H1 (cell line): ENCODE measurements at regions not wholly inside any gene's neighbourhood (a gene's known extent, or its start where the extent isn't known, plus 50 kb on each side); places are given as distances from the start of the nearest gene placed in this dataset.

Source experiments
- CTCF ChIA-PET: fragments of 300-600 bp; sonication (Branson Sonifier 250); formaldehyde crosslinking; loops from one replicate; lab custom pipeline; 2021; ENCODE audit not compliant: partially characterized antibody; lab: Charles Lee
- POLR2A ChIA-PET: fragments of 300-600 bp; sonication (Branson Sonifier 250); formaldehyde crosslinking; loops from one replicate; lab custom pipeline; 2021; ENCODE audit warnings: inconsistent platforms; ENCODE audit not compliant: partially characterized antibody; lab: Charles Lee
- DNase-seq, 2 experiments: peaks; one replicate each; pipeline versions ENCODE4 v3.0.0 to v3.0.0-alpha.2; 2010 to 2022; ENCODE audit warnings: low spot score in 2 of 2, low read depth in 1 of 2, mixed read lengths in 1 of 2
- FAIRE-seq: peaks from 2 replicates; lab custom pipeline; 2011; peaks lifted over from hg19 to GRCh38; lab: Jason Lieb, UNC
- H2AFZ ChIP-seq: 2 replicates; pipeline ENCODE4 v1.8.1; 2012; ENCODE audit warnings: low read length, inconsistent platforms
- H2AK5ac ChIP-seq: 2 replicates; pipeline ENCODE4 v1.6.1; 2013; ENCODE audit warnings: low read depth, low read length
- H2BK120ac ChIP-seq: replicated peaks from 2 replicates; pipeline ENCODE3; 2013; ENCODE audit warnings: low read depth, low read length, inconsistent platforms
- H2BK12ac ChIP-seq: 2 replicates; pipeline ENCODE4 v1.6.1; 2013; ENCODE audit warnings: low read depth, low read length
- H2BK15ac ChIP-seq: 2 replicates; pipeline ENCODE4 v1.6.1; 2013; ENCODE audit warnings: low read length
- H2BK20ac ChIP-seq: 2 replicates; pipeline ENCODE4 v1.6.1; 2013; ENCODE audit warnings: low read length
- H2BK5ac ChIP-seq: 2 replicates; pipeline ENCODE4 v1.6.1; 2013; ENCODE audit warnings: low read depth, low read length
- H3K14ac ChIP-seq: 2 replicates; pipeline ENCODE4 v1.6.1; 2013; ENCODE audit warnings: inconsistent platforms; ENCODE audit not compliant: insufficient read length
- H3K18ac ChIP-seq: 2 replicates; pipeline ENCODE4 v1.6.1; 2013; ENCODE audit warnings: low read length; ENCODE audit errors: extremely low read depth
- H3K23ac ChIP-seq: 2 replicates; pipeline ENCODE4 v1.6.1; 2013; ENCODE audit warnings: inconsistent platforms; ENCODE audit not compliant: insufficient read length
- H3K23me2 ChIP-seq: 2 replicates; pipeline ENCODE4 v1.6.1; 2013; ENCODE audit warnings: low read depth, low read length
- H3K27ac ChIP-seq: 2 replicates; pipeline ENCODE4 v1.6.1; 2011; ENCODE audit warnings: low read depth, low read length, inconsistent platforms
- H3K27me3 ChIP-seq, 4 experiments: replicated peaks in 1 of 4; 1 replicate in 1 of 4; 2 replicates in 3 of 4; pipeline versions ENCODE4 v1.6.1 to v1.8.1; 2011 to 2013; ENCODE audit warnings: low read length in 3 of 4, mild to moderate bottlenecking in 3 of 4, inconsistent platforms in 2 of 4, mixed read lengths in 2 of 4, moderate library complexity in 1 of 4; ENCODE audit not compliant: control insufficient read depth in 3 of 4, insufficient read depth in 3 of 4; ENCODE audit errors: extremely low read depth in 1 of 4
- H3K36me3 ChIP-seq, 4 experiments: 2 replicates each; pipeline versions ENCODE4 v1.6.1 to v1.8.1; 2011 to 2013; ENCODE audit warnings: mild to moderate bottlenecking in 4 of 4, low read length in 3 of 4, moderate library complexity in 2 of 4, control low read depth in 1 of 4, inconsistent platforms in 1 of 4; ENCODE audit not compliant: insufficient read depth in 4 of 4, control insufficient read depth in 2 of 4
- H3K4ac ChIP-seq: replicated peaks from 2 replicates; pipeline ENCODE3; 2013; ENCODE audit warnings: low read length, low read depth, mixed read lengths, inconsistent platforms; ENCODE audit not compliant: insufficient read length
- H3K4me1 ChIP-seq, 4 experiments: replicated peaks in 1 of 4; 1 replicate in 1 of 4; 2 replicates in 3 of 4; pipeline versions ENCODE4 v1.6.1 to v1.8.1; 2011 to 2013; ENCODE audit warnings: low read length in 3 of 4, inconsistent platforms in 2 of 4, mixed read lengths in 1 of 4; ENCODE audit not compliant: insufficient read depth in 4 of 4, control insufficient read depth in 3 of 4
- H3K4me2 ChIP-seq, 2 experiments: 2 replicates each; pipeline versions ENCODE4 v1.6.1 to v1.8.1; 2011 to 2013; ENCODE audit warnings: low read depth in 2 of 2, low read length in 2 of 2, control low read depth in 1 of 2, inconsistent platforms in 1 of 2, mild to moderate bottlenecking in 1 of 2; ENCODE audit not compliant: insufficient read depth in 1 of 2
- H3K4me3 ChIP-seq, 4 experiments: fragments of 200-600, 300-600 bp in 1 of 4; sonication (generic), shearing (Covaris generic), sonication (Bioruptor Twin) in 1 of 4; 2 replicates each; pipeline versions ENCODE4 v1.5.1 to v1.8.1; 2011 to 2016; ENCODE audit warnings: low read length in 4 of 4, low read depth in 3 of 4, control low read depth in 2 of 4, inconsistent platforms in 2 of 4, mild to moderate bottlenecking in 2 of 4, mixed read lengths in 1 of 4, moderate library complexity in 1 of 4; ENCODE audit not compliant: insufficient read depth in 2 of 4; ENCODE audit errors: extremely low read depth in 1 of 4
- H3K56ac ChIP-seq: replicated peaks from 2 replicates; pipeline ENCODE3; 2013; ENCODE audit warnings: low read depth, mild to moderate bottlenecking, mixed read lengths, low read length, inconsistent platforms; ENCODE audit not compliant: insufficient read length
- H3K79me1 ChIP-seq: 2 replicates; pipeline ENCODE4 v1.6.1; 2013; ENCODE audit warnings: low read depth, low read length, control low read depth
- H3K79me2 ChIP-seq, 2 experiments: 2 replicates each; pipeline versions ENCODE4 v1.6.1 to v1.8.1; 2012 to 2013; ENCODE audit warnings: low read length in 2 of 2, mild to moderate bottlenecking in 2 of 2, inconsistent platforms in 1 of 2; ENCODE audit not compliant: insufficient read depth in 2 of 2, control insufficient read depth in 1 of 2
- H3K9ac ChIP-seq, 4 experiments: replicated peaks in 1 of 4; 1 replicate in 1 of 4; 2 replicates in 3 of 4; pipeline versions ENCODE4 v1.6.1 to v1.8.1; 2011 to 2013; ENCODE audit warnings: low read depth in 3 of 4, low read length in 3 of 4, control low read depth in 2 of 4, mild to moderate bottlenecking in 2 of 4, moderate library complexity in 2 of 4, inconsistent platforms in 1 of 4; ENCODE audit errors: extremely low read depth in 1 of 4
- H3K9me3 ChIP-seq, 2 experiments: 2 replicates each; pipeline versions ENCODE4 v1.6.1 to v1.8.1; 2012 to 2013; ENCODE audit warnings: mild to moderate bottlenecking in 2 of 2, moderate library complexity in 2 of 2, control low read depth in 1 of 2, inconsistent platforms in 1 of 2, low read depth in 1 of 2, low read length in 1 of 2, mixed read lengths in 1 of 2; ENCODE audit not compliant: insufficient read depth in 2 of 2
- H4K20me1 ChIP-seq, 2 experiments: replicated peaks in 1 of 2; 2 replicates each; pipeline versions ENCODE3 to v1.8.1; 2011 to 2013; ENCODE audit warnings: inconsistent platforms in 2 of 2, low read length in 2 of 2, mild to moderate bottlenecking in 1 of 2; ENCODE audit not compliant: insufficient read depth in 2 of 2, control insufficient read depth in 1 of 2
- H4K5ac ChIP-seq: 2 replicates; pipeline ENCODE4 v1.6.1; 2013; ENCODE audit warnings: low read length, low read depth, mixed read lengths, inconsistent platforms; ENCODE audit not compliant: insufficient read length
- H4K8ac ChIP-seq: 2 replicates; pipeline ENCODE4 v1.8.0; 2013; ENCODE audit warnings: mild to moderate bottlenecking, moderate library complexity, low read length, inconsistent platforms; ENCODE audit not compliant: insufficient read depth; ENCODE audit errors: extremely low read depth
- H4K91ac ChIP-seq: replicated peaks from 2 replicates; pipeline ENCODE3; 2013; ENCODE audit warnings: low read length, mixed read lengths, inconsistent platforms; ENCODE audit not compliant: insufficient read length
- CBX8 ChIP-seq: fragments of 300-800, 300-1000 bp; sonication (generic); IDR thresholded peaks from 2 replicates; pipeline ENCODE4 v1.7.1; 2016; ENCODE audit warnings: low read depth, low read length, borderline replicate concordance
- EZH2 ChIP-seq: fragments of 200-600 bp; sonication (generic); IDR thresholded peaks from 2 replicates; pipeline ENCODE4 v1.7.1; 2012; ENCODE audit warnings: low read depth, mild to moderate bottlenecking, moderate library complexity, low read length, inconsistent platforms; ENCODE audit not compliant: severe bottlenecking
- SIN3A ChIP-seq, 2 experiments: IDR thresholded peaks in 1 of 2; conservative IDR thresholded peaks in 1 of 2; 2 replicates each; pipeline ENCODE4 v1.6.1; 2011 to 2012; ENCODE audit warnings: low read length in 2 of 2, improper control_type of control experiment in 1 of 2, low read depth in 1 of 2, mild to moderate bottlenecking in 1 of 2
- SIRT6 ChIP-seq: IDR thresholded peaks from one replicate; pipeline ENCODE4 v1.7.1; 2012; ENCODE audit warnings: low read length, inconsistent platforms
- TEAD4 ChIP-seq: IDR thresholded peaks from 2 replicates; pipeline ENCODE4 v1.6.1; 2012; ENCODE audit warnings: low read depth, low read length, inconsistent platforms, mixed read lengths
- ZNF274 ChIP-seq: IDR thresholded peaks from 2 replicates; pipeline ENCODE4 v1.7.0; 2012; ENCODE audit warnings: low read length, borderline replicate concordance; ENCODE audit errors: extremely low read depth
- WGBS, 2 experiments: shearing (Covaris generic) in 1 of 2; methylation state at CpG; one replicate each; pipeline versions ENCODE4 v1.1.6 to v1.1.7; 2013 to 2015; ENCODE audit warnings: low lambda C conversion rate in 2 of 2, mixed read lengths in 2 of 2, inconsistent platforms in 1 of 2, low coverage in 1 of 2, missing lambda C conversion rate in 1 of 2; ENCODE audit not compliant: insufficient replicate concordance in 2 of 2, insufficient coverage in 1 of 2, insufficient read length in 1 of 2; ENCODE audit errors: extremely low coverage in 1 of 2, missing lambda C conversion rate in 1 of 2; 5-methylcytosine and 5-hydroxymethylcytosine counted together

GRCh38 chr7:132697003-132697402, 120.7 kb upstream of the PLXNA4 start:
- H3K4me2 ChIP-seq = no peak overlapping the region
- no peaks in the 10 kb centered on the region for H3K23me2 ChIP-seq
- H2BK12ac ChIP-seq = no peak overlapping the region
- H4K8ac ChIP-seq = no peak overlapping the region
- no peak for TF ChIP-seq TEAD4
- TF ChIP-seq SIRT6 = no peak
- TF ChIP-seq CBX8 = no peak
- no peak for TF ChIP-seq ZNF274
- no peak for TF ChIP-seq EZH2
- TF ChIP-seq SIN3A (conservative IDR thresholded peaks at IDR 0.05 in 1 of 2, IDR thresholded peaks at IDR 0.05 in 1 of 2; ENCODE audit: low read depth in 1 of 2, low read length in 2 of 2) = no peak
- TF ChIP-seq, all 59 proteins: peak for 0
- DNase-seq = no peak
- Histone ChIP-seq H3K4me3 (no peak overlapping the region), H3K14ac (no peak overlapping the region), H4K5ac (no peak overlapping the region), H4K91ac (no peak overlapping the region), H3K4me1 (peaks cover 0 to 2% (median 0%) of the 10 kb centered on the region in 4 experiments; a peak in 2 of 7 replicates), H3K27ac (no peak overlapping the region), H3K9me3 (0 out of 4 replicates have a peak, but pooled peaks cover 0 to 6% of the 10 kb centered on the region in 2 experiments), H3K56ac (no peak overlapping the region), H2AFZ (no peak overlapping the region), H3K9ac (no peak overlapping the region), H3K36me3 (no peaks in the 10 kb centered on the region), H2BK5ac (no peak overlapping the region), H3K4ac (no peak overlapping the region), H3K23ac (no peak overlapping the region), H4K20me1 (no peaks in the 10 kb centered on the region), H3K18ac (no peak overlapping the region), H3K79me1 (no peaks in the 10 kb centered on the region), H3K27me3 (no peaks in the 10 kb centered on the region), H2BK15ac (no peak overlapping the region), H2AK5ac (no peak overlapping the region), H2BK120ac (no peak overlapping the region), H2BK20ac (no peak overlapping the region), H3K79me2 (no peaks in the 10 kb centered on the region)
- CTCF ChIA-PET = interaction anchor here (0.6 to 1.4 kb wide), 7 partner anchors 9 to 1106 kb away, joined by 3 to 4 read pairs (median 3); no protein-coding TSS in a partner anchor
- POLR2A ChIA-PET = interaction anchor here (0.7 kb wide), 1 partner anchor 206 kb away, joined by 3 read pairs; no protein-coding TSS in a partner anchor
- no peak for FAIRE-seq
- WGBS, 2 experiments = 59% methylated on average over 3 of the region's 4 CpGs; no CpG with 5 or more reads in 1 of the 2 experiments
